ENCODE measurements at regions not wholly inside any gene's neighbourhood (a gene's known extent, or its start where the extent isn't known, plus 50 kb on each side); places are given as distances from the start of the nearest gene placed in this dataset.

DNA sequence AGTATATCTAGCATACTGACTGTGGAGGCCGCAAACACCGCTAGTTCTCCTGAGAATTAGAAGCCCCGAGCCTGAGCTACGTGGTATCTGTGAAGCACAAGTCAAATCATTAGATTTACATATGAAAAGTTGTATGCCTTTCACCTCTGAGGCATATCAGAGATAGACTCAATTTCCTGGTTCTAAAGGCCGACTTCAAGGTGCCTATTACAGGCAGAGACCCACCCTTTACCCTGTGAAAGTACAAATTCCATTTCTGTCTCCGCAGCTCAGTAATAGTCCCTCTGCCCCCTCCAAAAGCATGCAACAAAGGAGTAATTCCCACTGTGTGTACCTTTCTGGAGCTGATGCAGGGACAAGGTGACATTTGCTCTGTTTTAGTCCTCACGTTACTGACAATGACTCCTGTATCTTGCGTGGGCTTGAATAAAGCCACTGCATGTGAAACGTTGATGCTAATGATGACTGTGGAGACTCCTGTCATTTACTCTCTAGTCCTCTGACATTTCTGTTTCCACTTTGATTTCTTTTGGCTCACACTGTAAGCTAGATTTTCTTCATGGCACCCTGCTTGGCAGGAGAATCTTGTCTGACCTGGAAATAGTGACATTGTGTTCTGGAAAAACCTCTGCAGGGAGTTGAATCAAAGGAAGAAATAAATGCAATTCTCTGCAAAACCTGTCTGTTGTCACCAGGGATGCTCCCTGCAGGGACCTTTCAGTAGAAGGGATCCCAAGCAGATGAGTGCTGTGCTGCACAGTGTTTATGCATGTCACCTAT, 273.2 kb upstream of the EMCN start:
- no peaks in the 10 kb centered on the region for H3K79me2 ChIP-seq (ENCODE audit: low read depth)
- H3K27ac ChIP-seq = no peak overlapping the region
- no peak for DNase-seq
- H3K4me2 ChIP-seq = no peak overlapping the region
- BruUV-seq (replicated peaks) = no TSS peak
- H3K4me1 ChIP-seq (replicated peaks; ENCODE audit: insufficient read depth) = no peaks in the 10 kb centered on the region
- TF ChIP-seq CTCF (conservative IDR thresholded peaks at IDR 0.05) = no peak
- no peak for TF ChIP-seq EZH2 (IDR thresholded peaks at IDR 0.05; ENCODE audit: low read depth)
- no peak overlapping the region for H3K4me3 ChIP-seq
- no peaks in the 10 kb centered on the region for H4K20me1 ChIP-seq (ENCODE audit: insufficient read depth)
- no peak overlapping the region for H2AFZ ChIP-seq
- intact Hi-C loops (cut with micrococcal nuclease; ENCODE audit: unreplicated experiment) = no loop called here
- no peaks in the 10 kb centered on the region for H3K9me2 ChIP-seq (ENCODE audit: insufficient read depth)
- CTCF ChIA-PET = interaction anchor here (0.6 kb wide), 1 partner anchor 112 kb away, joined by 3 read pairs; no protein-coding TSS in a partner anchor
- no peaks in the 10 kb centered on the region for H3K27me3 ChIP-seq (ENCODE audit: insufficient read depth, low read depth)
- POLR2A ChIA-PET (ENCODE audit: unreplicated experiment) = no interaction called here
- H3F3A ChIP-seq (ENCODE audit: insufficient read depth, low read depth) = no peaks in the 10 kb centered on the region
- H3K36me3 ChIP-seq (ENCODE audit: low read depth) = no peaks in the 10 kb centered on the region
- no peaks in the 10 kb centered on the region for H3K9me3 ChIP-seq (ENCODE audit: insufficient read depth, low read depth)

GRCh38 chr4:100789991-100790390, 272.2 kb upstream of the EMCN start:
- H3K9me3 ChIP-seq (ENCODE audit: insufficient read depth, low read depth) = no peaks in the 10 kb centered on the region
- H2AFZ ChIP-seq = no peak overlapping the region
- H3F3A ChIP-seq (ENCODE audit: insufficient read depth, low read depth) = no peaks in the 10 kb centered on the region
- H3K4me1 ChIP-seq (replicated peaks; ENCODE audit: insufficient read depth) = no peaks in the 10 kb centered on the region
- BruUV-seq (replicated peaks) = no TSS peak
- H3K79me2 ChIP-seq (ENCODE audit: low read depth) = no peaks in the 10 kb centered on the region
- H3K27ac ChIP-seq = no peak overlapping the region
- TF ChIP-seq EZH2 (IDR thresholded peaks at IDR 0.05; ENCODE audit: low read depth) (no peak), CTCF (conservative IDR thresholded peaks at IDR 0.05) (no peak)
- no peak for DNase-seq
- ChIA-PET CTCF (no interaction called here), POLR2A (ENCODE audit: unreplicated experiment) (no interaction called here)
- no peaks in the 10 kb centered on the region for H4K20me1 ChIP-seq (ENCODE audit: insufficient read depth)
- H3K27me3 ChIP-seq (ENCODE audit: insufficient read depth, low read depth) = no peaks in the 10 kb centered on the region
- H3K4me3 ChIP-seq = no peak overlapping the region
- no peaks in the 10 kb centered on the region for H3K36me3 ChIP-seq (ENCODE audit: low read depth)
- H3K4me2 ChIP-seq = no peak overlapping the region
- intact Hi-C loops (cut with micrococcal nuclease; ENCODE audit: unreplicated experiment) = no loop called here
- no peaks in the 10 kb centered on the region for H3K9me2 ChIP-seq (ENCODE audit: insufficient read depth)

GRCh38 chr4:100786481-100786880, 268.7 kb upstream of the EMCN start:
- no peaks in the 10 kb centered on the region for H3K4me1 ChIP-seq (replicated peaks; ENCODE audit: insufficient read depth)
- no peak overlapping the region for H2AFZ ChIP-seq
- DNase-seq = no peak
- H3K27ac ChIP-seq = no peak overlapping the region
- no peaks in the 10 kb centered on the region for H3K9me2 ChIP-seq (ENCODE audit: insufficient read depth)
- H3K36me3 ChIP-seq (ENCODE audit: low read depth) = no peaks in the 10 kb centered on the region
- CTCF ChIA-PET = no interaction called here
- H3F3A ChIP-seq (ENCODE audit: insufficient read depth, low read depth) = no peaks in the 10 kb centered on the region
- H3K79me2 ChIP-seq (ENCODE audit: low read depth) = no peaks in the 10 kb centered on the region
- POLR2A ChIA-PET (ENCODE audit: unreplicated experiment) = no interaction called here
- no peaks in the 10 kb centered on the region for H3K9me3 ChIP-seq (ENCODE audit: insufficient read depth, low read depth)
- TF ChIP-seq EZH2 (IDR thresholded peaks at IDR 0.05; ENCODE audit: low read depth) (no peak), CTCF (conservative IDR thresholded peaks at IDR 0.05) (no peak)
- H4K20me1 ChIP-seq (ENCODE audit: insufficient read depth) = no peaks in the 10 kb centered on the region
- intact Hi-C loops (cut with micrococcal nuclease; ENCODE audit: unreplicated experiment) = no loop called here
- no peak overlapping the region for H3K4me2 ChIP-seq
- no TSS peak for BruUV-seq (replicated peaks)
- no peak overlapping the region for H3K4me3 ChIP-seq
- no peaks in the 10 kb centered on the region for H3K27me3 ChIP-seq (ENCODE audit: insufficient read depth, low read depth)
